ENCODE measurements at regions not wholly inside any gene's neighbourhood (a gene's known extent, or its start where the extent isn't known, plus 50 kb on each side); places are given as distances from the start of the nearest gene placed in this dataset.

GRCh38 chr1:178651742-178652141, 73.3 kb upstream of the RALGPS2 start:
- TF ChIP-seq POLR2A (IDR thresholded peaks at IDR 0.05; ENCODE audit: low read length) (no peak), GATA1 (IDR thresholded peaks at IDR 0.05; ENCODE audit: low read depth, low read length) (no peak)
